ENCODE measurements at regions not wholly inside any gene's neighbourhood (a gene's known extent, or its start where the extent isn't known, plus 50 kb on each side); places are given as distances from the start of the nearest gene placed in this dataset.
"Not testable (repeated sequence)": the region's sequence is repeated elsewhere in the genome, so short reads cannot be mapped to it uniquely, and the experiment has no call there.

DNA sequence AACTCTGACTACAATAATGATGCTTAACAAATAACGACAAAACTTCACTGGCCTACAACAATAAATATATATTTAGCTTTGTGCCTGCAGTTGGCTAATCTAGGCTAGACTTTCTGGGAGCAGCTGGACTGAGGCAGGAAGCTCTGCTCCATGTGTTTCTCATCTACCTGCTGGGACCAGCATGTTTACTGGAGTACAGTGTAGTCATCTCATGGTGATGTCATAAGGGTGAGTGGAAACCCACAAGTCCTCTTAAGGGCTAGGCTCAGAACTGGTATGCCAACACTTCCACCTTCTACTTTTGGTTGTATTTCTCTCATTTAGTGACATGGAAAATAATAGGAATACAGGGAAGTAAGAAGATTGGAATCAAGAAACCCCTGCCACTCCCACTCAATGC lies 85.7 kb upstream of the NIPBL start:
- Mint-ChIP-seq H3K4me3 (no peak overlapping the region), H3K27ac (no peak overlapping the region), H3K36me3 (no peaks in the 10 kb centered on the region), H3K9me3 (no peaks in the 10 kb centered on the region), H3K4me1 (ENCODE audit: low read depth) (no peaks in the 10 kb centered on the region), H3K27me3 (no peaks in the 10 kb centered on the region)
- CTCF ChIA-PET, result no interaction called here
- POLR2A ChIA-PET, result no interaction called here
- no peak for DNase-seq
- intact Hi-C loops (cut with micrococcal nuclease), result no loop called here

DNA sequence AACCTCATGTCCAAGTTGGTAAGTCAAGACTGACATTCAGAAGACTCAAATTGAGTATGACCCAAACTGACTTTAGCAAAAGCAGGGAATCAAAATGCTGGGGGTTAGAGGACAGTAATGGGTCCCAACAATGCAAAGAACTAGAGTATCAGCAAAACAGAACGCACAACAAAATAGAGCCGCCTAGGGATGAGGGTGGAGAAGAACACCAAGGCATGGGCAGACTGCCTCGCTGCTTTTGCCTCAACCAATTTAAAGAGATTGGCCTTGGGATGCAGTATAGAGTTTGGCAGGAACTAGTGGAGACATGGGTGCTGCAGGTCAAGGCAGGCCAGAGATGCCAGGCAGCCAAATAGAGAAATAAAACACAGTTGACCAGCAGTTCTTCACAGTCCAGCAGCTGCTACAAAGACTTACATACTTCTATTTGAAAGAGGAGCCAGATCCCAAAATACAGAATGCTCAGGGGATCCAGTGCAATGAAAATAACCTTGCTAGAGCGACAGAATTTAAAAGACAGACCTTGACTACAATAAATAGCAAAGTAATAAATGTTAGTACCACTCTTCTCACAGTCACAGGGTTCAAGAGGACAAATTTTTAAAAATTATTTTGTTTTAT lies 83.9 kb upstream of the NIPBL start:
- H3K4me3 Mint-ChIP-seq, result no peak overlapping the region
- POLR2A ChIA-PET, result no interaction called here
- no peaks in the 10 kb centered on the region for H3K4me1 Mint-ChIP-seq (ENCODE audit: low read depth)
- no peaks in the 10 kb centered on the region for H3K36me3 Mint-ChIP-seq
- H3K27ac Mint-ChIP-seq, result no peak overlapping the region
- intact Hi-C loops (cut with micrococcal nuclease), result no loop called here
- CTCF ChIA-PET, result no interaction called here
- no peaks in the 10 kb centered on the region for H3K27me3 Mint-ChIP-seq
- DNase-seq, result no peak
- no peaks in the 10 kb centered on the region for H3K9me3 Mint-ChIP-seq

DNA sequence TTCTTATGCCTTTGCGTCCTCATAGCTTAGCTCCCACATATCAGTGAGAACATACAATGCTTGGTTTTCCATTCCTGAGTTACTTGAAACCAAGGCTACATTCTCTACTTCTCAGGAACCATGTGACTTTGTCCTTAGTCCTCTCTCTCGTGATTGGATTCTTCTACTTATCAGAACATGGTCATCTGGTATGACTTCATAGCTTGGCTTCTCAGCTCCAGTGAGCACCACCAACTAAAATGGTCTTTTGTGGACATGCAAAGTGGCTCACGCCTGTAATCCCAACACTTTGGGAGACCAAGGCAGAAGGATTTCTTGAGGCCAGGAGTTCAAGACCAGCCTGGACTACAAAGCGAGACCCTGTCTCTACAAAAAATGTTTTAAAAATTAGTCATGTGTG lies 81.2 kb upstream of the NIPBL start:
- intact Hi-C loops (cut with micrococcal nuclease), result no loop called here
- POLR2A ChIA-PET, result no interaction called here
- CTCF ChIA-PET, result interaction anchor here (1.0 kb wide), 1 partner anchor 8 kb away, joined by 3 read pairs; no protein-coding TSS in a partner anchor
- DNase-seq, result no peak
- Mint-ChIP-seq H3K36me3 (no peaks in the 10 kb centered on the region), H3K4me3 (no peak overlapping the region), H3K27me3 (peaks cover 3% of the 10 kb centered on the region), H3K9me3 (no peaks in the 10 kb centered on the region), H3K27ac (no peak overlapping the region), H3K4me1 (ENCODE audit: low read depth) (no peaks in the 10 kb centered on the region)

DNA sequence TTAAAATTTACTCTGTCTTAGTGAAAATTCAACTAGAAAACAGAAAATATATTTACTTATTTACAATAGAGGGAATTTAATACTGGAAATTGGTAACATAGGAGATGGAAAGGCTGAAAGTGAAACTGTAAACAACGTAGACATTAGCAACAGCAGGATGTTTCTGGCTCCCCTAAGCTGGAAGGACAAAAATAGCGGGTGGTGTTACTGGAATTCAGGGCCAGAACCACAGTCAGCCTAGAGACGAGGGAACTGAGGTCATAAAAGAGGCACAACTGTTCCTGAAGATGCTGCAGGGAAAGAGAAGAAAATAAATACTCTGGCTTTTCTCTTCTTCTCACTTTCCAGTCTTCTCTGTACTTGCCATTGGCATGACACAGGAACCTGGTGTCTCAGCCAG lies 80.4 kb upstream of the NIPBL start:
- Mint-ChIP-seq H3K9me3 (no peaks in the 10 kb centered on the region), H3K27ac (no peak overlapping the region), H3K36me3 (no peaks in the 10 kb centered on the region), H3K27me3 (peaks cover 3% of the 10 kb centered on the region), H3K4me1 (ENCODE audit: low read depth) (no peaks in the 10 kb centered on the region), H3K4me3 (no peak overlapping the region)
- ChIA-PET CTCF (interaction anchor here (0.8 kb wide), 1 partner anchor 1371 kb away, joined by 3 read pairs; no protein-coding TSS in a partner anchor), POLR2A (no interaction called here)
- no peak for DNase-seq
- intact Hi-C loops (cut with micrococcal nuclease), result no loop called here

DNA sequence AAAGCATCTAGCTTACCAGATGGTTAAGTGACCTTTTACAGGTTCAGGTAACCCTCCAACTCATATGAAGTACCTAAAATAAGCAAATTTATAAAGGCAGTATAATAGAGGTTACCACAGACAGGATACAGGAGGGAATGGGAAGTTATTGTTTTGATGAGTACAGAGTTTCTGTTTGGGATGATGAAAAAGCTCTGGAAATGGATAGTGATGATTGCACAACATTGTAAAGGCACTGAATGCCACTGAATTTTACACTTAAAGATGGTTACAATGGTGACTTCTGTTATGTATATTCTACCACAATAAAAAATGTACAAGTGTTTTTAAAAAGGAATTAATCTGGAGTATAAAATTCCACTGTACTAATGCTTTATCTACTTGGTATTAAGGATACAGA lies 75.0 kb upstream of the NIPBL start:
- no peak for DNase-seq
- no peak overlapping the region for H3K27ac Mint-ChIP-seq
- H3K27me3 Mint-ChIP-seq, result peaks cover 5% of the 10 kb centered on the region
- no peaks in the 10 kb centered on the region for H3K9me3 Mint-ChIP-seq
- no peaks in the 10 kb centered on the region for H3K4me1 Mint-ChIP-seq (ENCODE audit: low read depth)
- no peaks in the 10 kb centered on the region for H3K36me3 Mint-ChIP-seq
- intact Hi-C loops (cut with micrococcal nuclease), result no loop called here
- ChIA-PET CTCF (no interaction called here), POLR2A (no interaction called here)
- H3K4me3 Mint-ChIP-seq, result no peak overlapping the region

DNA sequence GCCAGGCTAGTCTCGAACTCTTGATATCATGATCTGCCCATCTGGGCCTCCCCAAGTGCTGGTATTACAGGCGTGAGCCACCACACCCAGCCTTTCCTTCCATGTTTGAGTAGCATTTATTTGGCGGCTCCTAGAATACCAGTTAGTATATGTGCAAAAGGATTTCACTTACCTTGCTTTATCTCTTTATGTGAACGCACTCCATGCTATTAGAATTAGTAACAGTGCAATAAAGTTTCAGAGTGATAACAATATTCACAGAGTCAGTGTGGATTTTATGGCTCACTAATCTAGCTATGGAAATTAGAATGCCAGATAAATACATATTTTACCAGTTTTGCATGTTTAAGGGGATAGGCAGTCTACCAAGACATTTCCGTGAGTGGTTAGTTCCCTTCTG lies 74.4 kb upstream of the NIPBL start:
- Mint-ChIP-seq H3K9me3 (no peaks in the 10 kb centered on the region), H3K36me3 (no peaks in the 10 kb centered on the region), H3K27me3 (peaks cover 5% of the 10 kb centered on the region), H3K4me3 (no peak overlapping the region), H3K4me1 (ENCODE audit: low read depth) (no peaks in the 10 kb centered on the region), H3K27ac (no peak overlapping the region)
- POLR2A ChIA-PET, result no interaction called here
- CTCF ChIA-PET, result no interaction called here
- DNase-seq, result no peak
- intact Hi-C loops (cut with micrococcal nuclease), result no loop called here

DNA sequence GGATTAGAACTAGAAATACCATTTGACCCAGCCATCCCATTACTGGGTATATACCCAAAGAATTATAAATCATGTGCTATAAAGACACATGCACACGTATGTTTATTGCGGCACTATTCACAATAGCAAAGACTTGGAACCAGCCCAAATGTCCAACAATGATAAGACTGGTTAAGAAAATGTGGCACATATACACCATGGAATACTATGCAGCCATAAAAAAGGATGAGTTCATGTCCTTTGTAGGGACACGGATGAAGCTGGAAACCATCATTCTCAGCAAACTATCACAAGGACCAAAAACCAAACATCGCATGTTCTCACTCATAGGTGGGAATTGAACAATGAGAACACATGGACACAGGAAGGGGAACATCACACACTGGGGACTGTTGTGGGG lies 63.3 kb upstream of the NIPBL start:
- H3K27me3 Mint-ChIP-seq, result peaks cover 11% of the 10 kb centered on the region
- CTCF ChIA-PET; H3K4me1 Mint-ChIP-seq (ENCODE audit: low read depth); H3K27ac Mint-ChIP-seq; POLR2A ChIA-PET; H3K36me3 Mint-ChIP-seq; H3K4me3 Mint-ChIP-seq; intact Hi-C loops (cut with micrococcal nuclease); DNase-seq; H3K9me3 Mint-ChIP-seq: not testable (repeated sequence)

DNA sequence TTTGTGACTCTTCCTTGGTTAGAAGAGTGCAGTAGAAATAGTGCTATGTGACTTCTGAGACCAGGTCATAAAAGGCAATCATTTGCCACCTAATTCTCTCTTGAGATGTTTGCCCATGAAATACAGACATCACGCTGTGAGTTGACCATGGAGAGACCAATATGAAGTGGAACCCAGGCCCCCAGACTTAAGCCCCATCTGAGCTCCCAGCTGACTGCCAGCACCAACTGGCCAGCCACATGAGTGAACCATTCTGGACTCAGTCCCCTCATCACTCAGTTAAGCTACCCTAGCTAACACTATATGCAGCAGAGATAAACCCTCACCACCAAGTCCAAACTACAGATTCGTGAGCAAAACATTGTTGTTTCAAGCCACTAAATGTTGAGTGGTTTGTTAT lies 60.7 kb upstream of the NIPBL start:
- intact Hi-C loops (cut with micrococcal nuclease), result no loop called here
- Mint-ChIP-seq H3K4me1 (ENCODE audit: low read depth) (no peaks in the 10 kb centered on the region), H3K36me3 (no peaks in the 10 kb centered on the region), H3K4me3 (no peak overlapping the region), H3K27ac (no peak overlapping the region), H3K9me3 (peaks cover 3% of the 10 kb centered on the region), H3K27me3 (peaks cover 10% of the 10 kb centered on the region)
- ChIA-PET POLR2A (no interaction called here), CTCF (no interaction called here)
- no peak for DNase-seq

DNA sequence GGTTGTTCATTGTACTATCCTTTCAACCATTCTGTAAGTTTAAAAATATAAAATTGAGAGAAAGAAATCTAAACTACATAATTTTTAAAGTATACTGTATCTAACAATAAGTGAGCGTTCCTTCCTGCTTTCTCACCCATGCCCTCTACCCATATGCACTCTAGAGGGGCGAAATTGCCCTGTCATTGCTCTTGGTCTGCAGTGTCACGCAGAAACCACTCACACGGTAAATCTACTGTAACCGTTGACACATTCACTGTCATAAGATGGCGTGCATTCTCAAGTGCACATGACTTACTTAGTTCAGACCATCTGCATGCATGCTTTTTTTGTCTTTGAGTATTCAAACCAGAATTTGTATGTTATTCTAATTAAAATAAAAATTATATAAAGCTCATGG lies 55.7 kb upstream of the NIPBL start:
- no peak overlapping the region for H3K4me3 Mint-ChIP-seq
- H3K27me3 Mint-ChIP-seq, result peaks cover 17% of the 10 kb centered on the region
- DNase-seq, result no peak
- H3K4me1 Mint-ChIP-seq (ENCODE audit: low read depth), result no peaks in the 10 kb centered on the region
- no peaks in the 10 kb centered on the region for H3K9me3 Mint-ChIP-seq
- POLR2A ChIA-PET, result no interaction called here
- intact Hi-C loops (cut with micrococcal nuclease), result no loop called here
- no peaks in the 10 kb centered on the region for H3K36me3 Mint-ChIP-seq
- CTCF ChIA-PET, result interaction anchor here (1.1 kb wide), 1 partner anchor 81 kb away, joined by 3 read pairs; no protein-coding TSS in a partner anchor
- no peak overlapping the region for H3K27ac Mint-ChIP-seq

DNA sequence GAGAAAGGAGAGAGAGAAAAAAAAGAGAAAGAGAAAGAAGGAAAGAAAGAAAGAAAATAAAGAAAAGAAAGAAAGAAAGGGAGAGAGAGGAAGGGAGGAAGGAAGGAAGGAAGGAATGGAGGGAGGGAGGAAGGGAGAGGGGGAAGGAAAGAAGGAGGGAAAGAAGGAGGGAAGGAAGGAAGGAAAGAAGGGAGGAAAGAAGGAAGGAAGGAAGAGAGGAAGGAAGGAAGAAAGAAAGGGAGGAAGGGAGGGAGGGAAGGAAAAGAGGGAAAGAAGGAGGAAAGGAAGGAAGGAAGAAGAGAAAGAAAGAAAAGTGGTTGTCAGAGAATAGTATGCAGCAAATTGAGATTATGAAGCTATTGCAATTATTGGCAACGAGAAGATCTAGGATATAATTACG lies 49.9 kb upstream of the NIPBL start:
- Mint-ChIP-seq H3K9me3 (no peaks in the 10 kb centered on the region), H3K4me1 (ENCODE audit: low read depth) (no peaks in the 10 kb centered on the region), H3K27me3 (peaks cover 14% of the 10 kb centered on the region), H3K36me3 (no peaks in the 10 kb centered on the region), H3K4me3 (no peak overlapping the region), H3K27ac (no peak overlapping the region)
- no peak for DNase-seq
- intact Hi-C loops (cut with micrococcal nuclease), result no loop called here
- ChIA-PET CTCF (no interaction called here), POLR2A (no interaction called here)
